OCI-LY7 (cell line): ENCODE measurements at regions not wholly inside any gene's neighbourhood (a gene's known extent, or its start where the extent isn't known, plus 50 kb on each side); places are given as distances from the start of the nearest gene placed in this dataset.

Experiments
- BruUV-seq: library from RNA; stranded (reverse); fragments of 400-500 nt; replicated peaks from 2 replicates; lab custom pipeline; 2021; lab: Mats Ljungman, UMichigan
- CTCF ChIA-PET: fragments of 300-600 bp; sonication (Branson Sonifier 250); formaldehyde crosslinking; loops from one replicate; lab custom pipeline; 2022; ENCODE audit warnings: antibody characterized with exemption; ENCODE audit not compliant: unreplicated experiment; lab: Charles Lee
- POLR2A ChIA-PET: fragments of 300-600 bp; sonication (Branson Sonifier 250); formaldehyde crosslinking; loops from one replicate; lab custom pipeline; 2022; ENCODE audit warnings: antibody characterized with exemption; lab: Charles Lee
- DNase-seq: peaks from one replicate; pipeline ENCODE4 v3.0.0-alpha.2; 2015; ENCODE audit warnings: low spot score
- H2AFZ ChIP-seq: fragments of 200-600 bp; sonication (generic), shearing (Covaris generic); 2 replicates; pipeline ENCODE4 v1.6.1; 2014; ENCODE audit warnings: mild to moderate bottlenecking, antibody characterized with exemption, low read length, moderate library complexity
- H3K27ac ChIP-seq: fragments of 200-600 bp; sonication (generic); 2 replicates; pipeline ENCODE4 v1.5.1; 2014; ENCODE audit warnings: mixed run types, low read depth, mild to moderate bottlenecking, moderate library complexity, low read length, inconsistent platforms; ENCODE audit not compliant: poor library complexity, severe bottlenecking
- H3K36me3 ChIP-seq: fragments of 200-600 bp; sonication (generic); 2 replicates; pipeline ENCODE4 v1.6.1; 2014; ENCODE audit warnings: mild to moderate bottlenecking, antibody characterized with exemption, low read length, moderate library complexity, mixed read lengths; ENCODE audit not compliant: insufficient read depth
- H3K4me1 ChIP-seq: fragments of 200-600 bp; sonication (generic); 2 replicates; pipeline ENCODE4 v1.5.1; 2014; ENCODE audit warnings: mild to moderate bottlenecking, low read length; ENCODE audit not compliant: insufficient read depth, poor library complexity, severe bottlenecking
- H3K4me2 ChIP-seq: fragments of 200-600 bp; sonication (generic); 2 replicates; pipeline ENCODE4 v1.6.1; 2014; ENCODE audit warnings: mild to moderate bottlenecking, low read length
- H3K4me3 ChIP-seq: fragments of 200-600 bp; sonication (generic); 2 replicates; pipeline ENCODE4 v1.5.1; 2014; ENCODE audit warnings: mild to moderate bottlenecking, low read depth, low read length; ENCODE audit not compliant: poor library complexity, severe bottlenecking
- H3K79me2 ChIP-seq: fragments of 200-600 bp; sonication (generic); 2 replicates; pipeline ENCODE4 v1.6.1; 2016; ENCODE audit warnings: low read depth, mild to moderate bottlenecking, low read length, moderate library complexity, mixed read lengths; ENCODE audit not compliant: insufficient read depth
- H3K9me2 ChIP-seq: fragments of 200-600 bp; sonication (generic); 2 replicates; pipeline ENCODE4 v1.6.1; 2016; ENCODE audit warnings: mild to moderate bottlenecking, low read length, mixed read lengths; ENCODE audit not compliant: insufficient read depth
- H3K9me3 ChIP-seq: fragments of 200-600 bp; sonication (generic); 2 replicates; pipeline ENCODE4 v1.6.1; 2014; ENCODE audit warnings: mild to moderate bottlenecking, mixed run types, low read length, mixed read lengths
- H4K20me1 ChIP-seq: fragments of 200-600 bp; sonication (generic); 2 replicates; pipeline ENCODE4 v1.6.1; 2014; ENCODE audit warnings: mild to moderate bottlenecking, antibody characterized with exemption, low read length, moderate library complexity, mixed read lengths; ENCODE audit not compliant: insufficient read depth
- CTCF ChIP-seq: fragments of 200-600 bp; sonication (generic); conservative IDR thresholded peaks from 2 replicates; pipeline ENCODE4 v1.5.1; 2014; ENCODE audit warnings: mild to moderate bottlenecking, antibody characterized with exemption, low read length, moderate library complexity, mixed read lengths
- EZH2phosphoT487 ChIP-seq: fragments of 200-600 bp; sonication (generic); IDR thresholded peaks from 2 replicates; pipeline ENCODE4 v1.6.1; 2018; ENCODE audit warnings: low read depth, borderline replicate concordance, mild to moderate bottlenecking, mixed run types, antibody characterized with exemption, low read length, moderate library complexity, mixed read lengths
- intact Hi-C: fragments of 100-400 bp; cut with micrococcal nuclease; formaldehyde crosslinking; loops from one replicate; pipeline ENCODE4 v1.10.0; 2022; ENCODE audit not compliant: unreplicated experiment

- Histone ChIP-seq H4K20me1 (no peaks in the 10 kb centered on the region), H3K4me3 (no peak overlapping the region), H3K9me2 (no peaks in the 10 kb centered on the region), H3K27ac (no peak overlapping the region), H2AFZ (no peak overlapping the region), H3K9me3 (no peaks in the 10 kb centered on the region), H3K4me2 (no peak overlapping the region), H3K4me1 (no peaks in the 10 kb centered on the region), H3K36me3 (no peaks in the 10 kb centered on the region), H3K79me2 (no peaks in the 10 kb centered on the region)
- BruUV-seq = no TSS peak
- TF ChIP-seq EZH2phosphoT487 = no peak
- POLR2A ChIA-PET = no interaction called here
- CTCF ChIA-PET = no interaction called here
- no peak for DNase-seq
- intact Hi-C loops = no loop called here
Measured at GRCh38 chr4:27358269-27358668, 497.6 kb downstream of the STIM2 start.

- Histone ChIP-seq H3K36me3 (no peaks in the 10 kb centered on the region), H3K9me2 (no peaks in the 10 kb centered on the region), H3K4me2 (no peak overlapping the region), H3K9me3 (no peaks in the 10 kb centered on the region), H3K27ac (no peak overlapping the region), H3K4me1 (no peaks in the 10 kb centered on the region), H3K4me3 (no peak overlapping the region), H3K79me2 (no peaks in the 10 kb centered on the region), H2AFZ (no peak overlapping the region), H4K20me1 (no peaks in the 10 kb centered on the region)
- no TSS peak for BruUV-seq
- TF ChIP-seq EZH2phosphoT487 (no peak), CTCF (no peak)
- ChIA-PET CTCF (no interaction called here), POLR2A (interaction anchor here (1.0 kb wide), 1 partner anchor 15 kb away, joined by 4 read pairs; no protein-coding TSS in a partner anchor)
- no peak for DNase-seq
- intact Hi-C loops = no loop called here
Measured at GRCh38 chr4:27360131-27360530, 499.5 kb downstream of the STIM2 start.

- Histone ChIP-seq H3K36me3 (no peaks in the 10 kb centered on the region), H3K4me3 (no peak overlapping the region), H3K79me2 (no peaks in the 10 kb centered on the region), H3K4me2 (no peak overlapping the region), H4K20me1 (no peaks in the 10 kb centered on the region), H2AFZ (no peak overlapping the region), H3K4me1 (no peaks in the 10 kb centered on the region), H3K27ac (no peak overlapping the region), H3K9me2 (no peaks in the 10 kb centered on the region), H3K9me3 (no peaks in the 10 kb centered on the region)
- ChIA-PET CTCF (no interaction called here), POLR2A (interaction anchor here (0.6 to 1.0 kb wide), 2 partner anchors 16 to 726 kb away, joined by 4 to 5 read pairs; no protein-coding TSS in a partner anchor)
- no peak for TF ChIP-seq EZH2phosphoT487
- TF ChIP-seq CTCF = no peak
- no peak for DNase-seq
- no TSS peak for BruUV-seq
- intact Hi-C loops = no loop called here
Measured at GRCh38 chr4:27360790-27361267, 500.2 kb downstream of the STIM2 start.
